HepG2 (cell line): ENCODE measurements at regions not wholly inside any gene's neighbourhood (a gene's known extent, or its start where the extent isn't known, plus 50 kb on each side); places are given as distances from the start of the nearest gene placed in this dataset.

Experiments used
- ATAC-seq: fragments of 200-7000 bp; cut with Tn5 transposase; 3 replicates; pipeline ENCODE4 v1.9.1; 2020; ENCODE audit warnings: mild to moderate bottlenecking, moderate library complexity
- BruUV-seq: library from RNA; stranded (reverse); fragments of 400-500 nt; replicated peaks from 2 replicates; lab custom pipeline; 2021; lab: Mats Ljungman, UMichigan
- CTCF ChIA-PET: fragments of 300-600 bp; formaldehyde crosslinking; extraction: SDS; loops from one replicate; lab custom pipeline; 2021; ENCODE audit warnings: low total read pairs, inconsistent platforms, low intra/inter-chr PET ratio; lab: Yijun Ruan, JAX
- POLR2A ChIA-PET: fragments of 350-600 bp; sonication (Branson Sonifier 250); formaldehyde crosslinking; loops from one replicate; lab custom pipeline; 2020; ENCODE audit warnings: antibody characterized with exemption, inconsistent platforms; lab: Yijun Ruan, JAX
- DNase-seq: peaks from one replicate; pipeline ENCODE4 v3.0.0-alpha.2; 2015; ENCODE audit warnings: low spot score
- FAIRE-seq: peaks from 3 replicates; lab custom pipeline; 2011; peaks lifted over from hg19 to GRCh38; lab: Jason Lieb, UNC
- H2AFZ ChIP-seq: one replicate; pipeline ENCODE4 v1.6.1; 2011; ENCODE audit warnings: low read length, inconsistent platforms
- H3K27ac ChIP-seq: fragments of 300-600 bp; 3 replicates; pipeline ENCODE4 v1.8.0; 2011; ENCODE audit warnings: mixed run types, mild to moderate bottlenecking, mixed read lengths, low read length, inconsistent platforms; ENCODE audit not compliant: insufficient read depth; ENCODE audit errors: extremely low read length
- H3K27me3 ChIP-seq, 2 experiments: fragments of 200-600 bp in 1 of 2; 2 replicates in 1 of 2; 3 replicates in 1 of 2; pipeline versions ENCODE4 v1.6.0 to v1.8.0; 2011; ENCODE audit warnings: low read length in 2 of 2, mild to moderate bottlenecking in 2 of 2, moderate library complexity in 2 of 2, inconsistent platforms in 1 of 2; ENCODE audit not compliant: insufficient read depth in 2 of 2, control insufficient read depth in 1 of 2
- H3K36me3 ChIP-seq, 2 experiments: fragments of 200-600 bp in 1 of 2; replicated peaks in 1 of 2; 2 replicates in 1 of 2; 3 replicates in 1 of 2; pipeline versions ENCODE4 v1.5.1 to v1.8.0; 2011; ENCODE audit warnings: low read length in 2 of 2, inconsistent platforms in 1 of 2; ENCODE audit not compliant: insufficient read depth in 2 of 2, control insufficient read depth in 1 of 2
- H3K4me1 ChIP-seq: 2 replicates; pipeline ENCODE4 v1.5.1; 2012; ENCODE audit warnings: low read length, inconsistent platforms; ENCODE audit not compliant: insufficient read depth
- H3K4me2 ChIP-seq: 2 replicates; pipeline ENCODE4 v1.6.0; 2011; ENCODE audit warnings: low read depth, low read length, inconsistent platforms
- H3K4me3 ChIP-seq, 3 experiments: fragments of 200-600 bp in 1 of 3; sonication (generic), shearing (Covaris generic) in 1 of 3; replicated peaks in 1 of 3; 2 replicates each; pipeline ENCODE4 v1.5.1; 2011 to 2016; ENCODE audit warnings: low read length in 3 of 3, inconsistent platforms in 2 of 3, low read depth in 2 of 3, mild to moderate bottlenecking in 2 of 3, control low read depth in 1 of 3, mixed read lengths in 1 of 3; ENCODE audit not compliant: insufficient read depth in 1 of 3
- H3K79me2 ChIP-seq: one replicate; pipeline ENCODE4 v1.6.1; 2011; ENCODE audit warnings: low read length, inconsistent platforms; ENCODE audit not compliant: insufficient read depth
- H3K9ac ChIP-seq: 2 replicates; pipeline ENCODE4 v1.6.0; 2011; ENCODE audit warnings: mild to moderate bottlenecking, low read depth, low read length, inconsistent platforms; ENCODE audit not compliant: insufficient read depth
- H3K9me3 ChIP-seq: 2 replicates; pipeline ENCODE4 v1.5.1; 2012; ENCODE audit warnings: mild to moderate bottlenecking, low read length
- H4K20me1 ChIP-seq: 2 replicates; pipeline ENCODE4 v1.6.0; 2011; ENCODE audit warnings: inconsistent platforms, mild to moderate bottlenecking, low read length, moderate library complexity; ENCODE audit not compliant: insufficient read depth
- CENPX ChIP-seq: sonication (generic); formaldehyde crosslinking; IDR thresholded peaks from 2 replicates; pipeline ENCODE4 v1.9.0; 2021; ENCODE audit warnings: mild to moderate bottlenecking, missing genetic modification reagents, moderate library complexity
- HMG20A ChIP-seq: IDR thresholded peaks from 2 replicates; pipeline ENCODE4 v1.6.1; 2016; ENCODE audit warnings: borderline replicate concordance
- HMGA1 ChIP-seq: sonication (generic); formaldehyde crosslinking; conservative IDR thresholded peaks from 2 replicates; pipeline ENCODE4 v1.4.0; 2020; ENCODE audit warnings: missing genetic modification reagents
- KDM3A ChIP-seq: IDR thresholded peaks from 2 replicates; pipeline ENCODE4 v1.6.1; 2018; ENCODE audit warnings: low read depth, missing compliant biosample characterization
- NCOR1 ChIP-seq: fragments of 200-600 bp; sonication (generic); IDR thresholded peaks from 2 replicates; pipeline ENCODE4 v1.7.0; 2017; ENCODE audit warnings: antibody characterized with exemption, low read length, borderline replicate concordance
- NR3C1 ChIP-seq: sonication (generic); formaldehyde crosslinking; IDR thresholded peaks from 2 replicates; pipeline ENCODE4 v1.4.0; 2020; ENCODE audit warnings: missing genetic modification reagents
- TARDBP ChIP-seq: sonication (generic); formaldehyde crosslinking; IDR thresholded peaks from 2 replicates; pipeline ENCODE4 v1.8.0; 2022; ENCODE audit warnings: mild to moderate bottlenecking, missing genetic modification reagents
- ZNF296 ChIP-seq: sonication (generic); formaldehyde crosslinking; conservative IDR thresholded peaks from 2 replicates; pipeline ENCODE4 v1.5.0; 2020; ENCODE audit warnings: mild to moderate bottlenecking, missing genetic modification reagents
- ZNF317 ChIP-seq: sonication (generic); formaldehyde crosslinking; IDR thresholded peaks from 2 replicates; pipeline ENCODE4 v1.5.0; 2020; ENCODE audit warnings: mild to moderate bottlenecking, missing genetic modification reagents
- ZNF354B ChIP-seq: sonication (generic); formaldehyde crosslinking; IDR thresholded peaks from 2 replicates; pipeline ENCODE4 v1.8.0; 2022; ENCODE audit warnings: mild to moderate bottlenecking, missing genetic modification reagents
- ZNF747 ChIP-seq: sonication (generic); formaldehyde crosslinking; IDR thresholded peaks from 2 replicates; pipeline ENCODE4 v1.8.1; 2023; ENCODE audit warnings: missing genetic modification reagents, mild to moderate bottlenecking, borderline replicate concordance
- ZNF883 ChIP-seq: sonication (generic); formaldehyde crosslinking; IDR thresholded peaks from 2 replicates; pipeline ENCODE4 v1.5.1; 2020; ENCODE audit warnings: mild to moderate bottlenecking, missing genetic modification reagents; ENCODE audit errors: not compliant biosample characterization
- in situ Hi-C: cut with HindIII; loops from 2 replicates; pipeline ENCODE4 v1.10.0; 2017; ENCODE audit warnings: low pct_unique_long_range_greater_than_20kb; ENCODE audit not compliant: extremely low pct_ligation_motif_present
- intact Hi-C: fragments of 100-400 bp; cut with micrococcal nuclease; formaldehyde crosslinking; loops from one replicate; pipeline ENCODE4 v1.10.0; 2022; ENCODE audit not compliant: unreplicated experiment
- TF ChIP-seq, protein P1 (sequence below): IDR thresholded peaks from 2 replicates; pipeline ENCODE4 v1.6.1; 2016; ENCODE audit warnings: control low read depth
- TF ChIP-seq, protein P2 (sequence below): sonication (generic); formaldehyde crosslinking; IDR thresholded peaks from 2 replicates; pipeline ENCODE4 v1.4.0; 2020; ENCODE audit warnings: mild to moderate bottlenecking, missing genetic modification reagents, borderline replicate concordance
- TF ChIP-seq, protein P3 (sequence below), 2 experiments: IDR thresholded peaks; 2 replicates each; pipeline ENCODE4 v1.6.1; 2011 to 2012; ENCODE audit warnings: low read length in 2 of 2, borderline replicate concordance in 1 of 2, low read depth in 1 of 2, mild to moderate bottlenecking in 1 of 2, moderate library complexity in 1 of 2
- TF ChIP-seq, protein P4 (sequence below): IDR thresholded peaks from 2 replicates; pipeline ENCODE4 v1.6.1; 2016; ENCODE audit warnings: mild to moderate bottlenecking, missing biosample characterization, missing genetic modification reagents

DNA sequence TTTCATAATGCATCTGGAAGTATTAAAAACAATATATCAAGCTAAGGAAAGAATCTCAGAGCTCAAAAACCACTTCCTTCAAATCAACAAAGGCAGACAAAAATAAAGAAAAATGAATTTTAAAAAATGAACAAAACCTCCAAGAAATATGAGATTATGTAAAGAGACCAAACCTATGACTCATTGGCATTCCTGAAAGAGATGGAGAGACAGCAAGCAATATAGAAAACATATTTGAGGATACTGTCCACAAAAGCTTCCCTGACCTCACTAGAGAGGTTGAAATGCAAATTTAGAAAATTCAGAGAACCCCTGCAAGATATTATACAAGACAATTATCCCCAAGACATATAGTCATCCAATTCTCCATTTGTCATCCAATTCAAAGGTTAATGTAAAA is 311.3 kb upstream of the SOX9 start:
- no peak overlapping the region for H3K4me3 ChIP-seq
- no peaks in the 10 kb centered on the region for H3K36me3 ChIP-seq
- CTCF ChIA-PET: no interaction called here
- no peaks in the 10 kb centered on the region for H3K79me2 ChIP-seq
- H4K20me1 ChIP-seq: no peaks in the 10 kb centered on the region
- intact Hi-C loops: no loop called here
- no peaks in the 10 kb centered on the region for H3K4me1 ChIP-seq
- no TSS peak for BruUV-seq
- no peaks in the 10 kb centered on the region for H3K9me3 ChIP-seq
- H3K27me3 ChIP-seq: no peaks in the 10 kb centered on the region
- H3K4me2 ChIP-seq: no peak overlapping the region
- H3K27ac ChIP-seq: no peak overlapping the region
- no peak for FAIRE-seq
- TF ChIP-seq ZNF296 (no peak), KDM3A (CRISPR knock-in tag) (no peak), HMG20A (no peak), HMGA1 (CRISPR knock-in tag) (no peak), ZNF354B (no peak), NCOR1 (no peak), ZNF317 (CRISPR knock-in tag) (no peak), ZNF883 (CRISPR knock-in tag) (no peak), CENPX (CRISPR knock-in tag) (no peak), NR3C1 (CRISPR knock-in tag) (no peak), TARDBP (CRISPR knock-in tag) (no peak), ZNF747 (CRISPR knock-in tag) (no peak)
- TF ChIP-seq, protein P1, sequence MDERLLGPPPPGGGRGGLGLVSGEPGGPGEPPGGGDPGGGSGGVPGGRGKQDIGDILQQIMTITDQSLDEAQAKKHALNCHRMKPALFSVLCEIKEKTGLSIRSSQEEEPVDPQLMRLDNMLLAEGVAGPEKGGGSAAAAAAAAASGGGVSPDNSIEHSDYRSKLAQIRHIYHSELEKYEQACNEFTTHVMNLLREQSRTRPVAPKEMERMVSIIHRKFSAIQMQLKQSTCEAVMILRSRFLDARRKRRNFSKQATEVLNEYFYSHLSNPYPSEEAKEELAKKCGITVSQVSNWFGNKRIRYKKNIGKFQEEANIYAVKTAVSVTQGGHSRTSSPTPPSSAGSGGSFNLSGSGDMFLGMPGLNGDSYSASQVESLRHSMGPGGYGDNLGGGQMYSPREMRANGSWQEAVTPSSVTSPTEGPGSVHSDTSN (CRISPR knock-in tag): no peak
- TF ChIP-seq, protein P2, sequence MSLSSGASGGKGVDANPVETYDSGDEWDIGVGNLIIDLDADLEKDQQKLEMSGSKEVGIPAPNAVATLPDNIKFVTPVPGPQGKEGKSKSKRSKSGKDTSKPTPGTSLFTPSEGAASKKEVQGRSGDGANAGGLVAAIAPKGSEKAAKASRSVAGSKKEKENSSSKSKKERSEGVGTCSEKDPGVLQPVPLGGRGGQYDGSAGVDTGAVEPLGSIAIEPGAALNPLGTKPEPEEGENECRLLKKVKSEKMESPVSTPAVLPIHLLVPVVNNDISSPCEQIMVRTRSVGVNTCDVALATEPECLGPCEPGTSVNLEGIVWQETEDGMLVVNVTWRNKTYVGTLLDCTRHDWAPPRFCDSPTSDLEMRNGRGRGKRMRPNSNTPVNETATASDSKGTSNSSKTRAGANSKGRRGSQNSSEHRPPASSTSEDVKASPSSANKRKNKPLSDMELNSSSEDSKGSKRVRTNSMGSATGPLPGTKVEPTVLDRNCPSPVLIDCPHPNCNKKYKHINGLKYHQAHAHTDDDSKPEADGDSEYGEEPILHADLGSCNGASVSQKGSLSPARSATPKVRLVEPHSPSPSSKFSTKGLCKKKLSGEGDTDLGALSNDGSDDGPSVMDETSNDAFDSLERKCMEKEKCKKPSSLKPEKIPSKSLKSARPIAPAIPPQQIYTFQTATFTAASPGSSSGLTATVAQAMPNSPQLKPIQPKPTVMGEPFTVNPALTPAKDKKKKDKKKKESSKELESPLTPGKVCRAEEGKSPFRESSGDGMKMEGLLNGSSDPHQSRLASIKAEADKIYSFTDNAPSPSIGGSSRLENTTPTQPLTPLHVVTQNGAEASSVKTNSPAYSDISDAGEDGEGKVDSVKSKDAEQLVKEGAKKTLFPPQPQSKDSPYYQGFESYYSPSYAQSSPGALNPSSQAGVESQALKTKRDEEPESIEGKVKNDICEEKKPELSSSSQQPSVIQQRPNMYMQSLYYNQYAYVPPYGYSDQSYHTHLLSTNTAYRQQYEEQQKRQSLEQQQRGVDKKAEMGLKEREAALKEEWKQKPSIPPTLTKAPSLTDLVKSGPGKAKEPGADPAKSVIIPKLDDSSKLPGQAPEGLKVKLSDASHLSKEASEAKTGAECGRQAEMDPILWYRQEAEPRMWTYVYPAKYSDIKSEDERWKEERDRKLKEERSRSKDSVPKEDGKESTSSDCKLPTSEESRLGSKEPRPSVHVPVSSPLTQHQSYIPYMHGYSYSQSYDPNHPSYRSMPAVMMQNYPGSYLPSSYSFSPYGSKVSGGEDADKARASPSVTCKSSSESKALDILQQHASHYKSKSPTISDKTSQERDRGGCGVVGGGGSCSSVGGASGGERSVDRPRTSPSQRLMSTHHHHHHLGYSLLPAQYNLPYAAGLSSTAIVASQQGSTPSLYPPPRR (CRISPR knock-in tag): no peak
- TF ChIP-seq, protein P3, sequence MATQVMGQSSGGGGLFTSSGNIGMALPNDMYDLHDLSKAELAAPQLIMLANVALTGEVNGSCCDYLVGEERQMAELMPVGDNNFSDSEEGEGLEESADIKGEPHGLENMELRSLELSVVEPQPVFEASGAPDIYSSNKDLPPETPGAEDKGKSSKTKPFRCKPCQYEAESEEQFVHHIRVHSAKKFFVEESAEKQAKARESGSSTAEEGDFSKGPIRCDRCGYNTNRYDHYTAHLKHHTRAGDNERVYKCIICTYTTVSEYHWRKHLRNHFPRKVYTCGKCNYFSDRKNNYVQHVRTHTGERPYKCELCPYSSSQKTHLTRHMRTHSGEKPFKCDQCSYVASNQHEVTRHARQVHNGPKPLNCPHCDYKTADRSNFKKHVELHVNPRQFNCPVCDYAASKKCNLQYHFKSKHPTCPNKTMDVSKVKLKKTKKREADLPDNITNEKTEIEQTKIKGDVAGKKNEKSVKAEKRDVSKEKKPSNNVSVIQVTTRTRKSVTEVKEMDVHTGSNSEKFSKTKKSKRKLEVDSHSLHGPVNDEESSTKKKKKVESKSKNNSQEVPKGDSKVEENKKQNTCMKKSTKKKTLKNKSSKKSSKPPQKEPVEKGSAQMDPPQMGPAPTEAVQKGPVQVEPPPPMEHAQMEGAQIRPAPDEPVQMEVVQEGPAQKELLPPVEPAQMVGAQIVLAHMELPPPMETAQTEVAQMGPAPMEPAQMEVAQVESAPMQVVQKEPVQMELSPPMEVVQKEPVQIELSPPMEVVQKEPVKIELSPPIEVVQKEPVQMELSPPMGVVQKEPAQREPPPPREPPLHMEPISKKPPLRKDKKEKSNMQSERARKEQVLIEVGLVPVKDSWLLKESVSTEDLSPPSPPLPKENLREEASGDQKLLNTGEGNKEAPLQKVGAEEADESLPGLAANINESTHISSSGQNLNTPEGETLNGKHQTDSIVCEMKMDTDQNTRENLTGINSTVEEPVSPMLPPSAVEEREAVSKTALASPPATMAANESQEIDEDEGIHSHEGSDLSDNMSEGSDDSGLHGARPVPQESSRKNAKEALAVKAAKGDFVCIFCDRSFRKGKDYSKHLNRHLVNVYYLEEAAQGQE (IDR thresholded peaks at IDR 0.05; ENCODE audit: borderline replicate concordance in 1 of 2, low read depth in 1 of 2, low read length in 2 of 2): no peak
- TF ChIP-seq, protein P4, sequence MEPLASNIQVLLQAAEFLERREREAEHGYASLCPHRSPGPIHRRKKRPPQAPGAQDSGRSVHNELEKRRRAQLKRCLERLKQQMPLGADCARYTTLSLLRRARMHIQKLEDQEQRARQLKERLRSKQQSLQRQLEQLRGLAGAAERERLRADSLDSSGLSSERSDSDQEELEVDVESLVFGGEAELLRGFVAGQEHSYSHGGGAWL (CRISPR knock-in tag): no peak
- TF ChIP-seq, all 625 proteins: peak for 0
- DNase-seq (no peak), ATAC-seq (no peak)
- H3K9ac ChIP-seq: no peak overlapping the region
- no peak overlapping the region for H2AFZ ChIP-seq
- in situ Hi-C loops: no loop called here
- POLR2A ChIA-PET: no interaction called here
